GM12874 (cell line): ENCODE measurements at regions not wholly inside any gene's neighbourhood (a gene's known extent, or its start where the extent isn't known, plus 50 kb on each side); places are given as distances from the start of the nearest gene placed in this dataset.

Source experiments
- CTCF ChIP-seq: IDR thresholded peaks from 2 replicates; pipeline ENCODE4 v1.5.1; 2011; ENCODE audit warnings: low read depth, mild to moderate bottlenecking, control low read depth, low read length, moderate library complexity; ENCODE audit not compliant: insufficient read depth

GRCh38 chr2:241951920-241952319 lies 82.4 kb downstream of the RTP5 start:
- TF ChIP-seq CTCF: no peak

GRCh38 chr2:241952816-241953215 lies 83.3 kb downstream of the RTP5 start:
- no peak for TF ChIP-seq CTCF

- no peak for TF ChIP-seq CTCF
These were observed 83.9 kb downstream of the RTP5 start for GRCh38 chr2:241953324-241953928.

- TF ChIP-seq CTCF: no peak
These were observed 87.1 kb downstream of the RTP5 start for GRCh38 chr2:241956521-241957110.

GRCh38 chr2:241957276-241957675 lies 87.7 kb downstream of the RTP5 start:
- TF ChIP-seq CTCF: no peak

GRCh38 chr2:241958818-241959545 lies 89.5 kb downstream of the RTP5 start:
- TF ChIP-seq CTCF: no peak

GRCh38 chr2:241959751-241960269 lies 90.3 kb downstream of the RTP5 start:
- TF ChIP-seq CTCF: no peak
